NCI-H748 (cell line): ENCODE measurements at regions not wholly inside any gene's neighbourhood (a gene's known extent, or its start where the extent isn't known, plus 50 kb on each side); places are given as distances from the start of the nearest gene placed in this dataset.
"Not testable (repeated sequence)": the region's sequence is repeated elsewhere in the genome, so short reads cannot be mapped to it uniquely, and the experiment has no call there.

Source experiments
- DNase-seq: peaks from one replicate; lab custom pipeline; 2025; ENCODE audit not compliant: unreplicated experiment; lab: John Stamatoyannopoulos, UW

- no peak for DNase-seq
Observed at GRCh38 chr9:86580688-86581087, 226.5 kb upstream of the TUT7 start.

- no peak for DNase-seq
Observed at GRCh38 chr9:86578722-86579121, 224.5 kb upstream of the TUT7 start.

GRCh38 chr9:86577420-86578333 lies 223.5 kb upstream of the TUT7 start:
- DNase-seq = no peak

GRCh38 chr9:86575825-86576525 lies 221.8 kb upstream of the TUT7 start:
- DNase-seq = no peak

DNA sequence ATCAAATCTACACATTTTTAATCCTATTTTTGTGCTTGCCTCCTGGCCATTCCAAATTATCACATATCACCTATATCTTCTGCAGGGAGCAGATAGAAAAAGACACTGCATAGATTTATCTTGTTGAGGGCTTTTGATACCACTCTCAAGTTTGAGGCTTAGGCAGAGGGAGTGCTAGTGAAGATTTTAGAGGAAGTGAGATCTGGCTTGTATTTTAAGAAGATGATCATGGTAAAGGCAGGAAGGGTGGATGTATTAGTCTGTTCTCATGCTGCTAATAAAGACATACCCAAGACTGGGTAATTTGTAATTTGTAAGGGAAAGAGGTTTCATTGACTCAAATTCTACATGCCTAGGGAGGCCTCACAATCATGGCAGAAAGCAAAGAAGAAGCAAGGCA lies 220.9 kb upstream of the TUT7 start:
- DNase-seq = no peak

DNA sequence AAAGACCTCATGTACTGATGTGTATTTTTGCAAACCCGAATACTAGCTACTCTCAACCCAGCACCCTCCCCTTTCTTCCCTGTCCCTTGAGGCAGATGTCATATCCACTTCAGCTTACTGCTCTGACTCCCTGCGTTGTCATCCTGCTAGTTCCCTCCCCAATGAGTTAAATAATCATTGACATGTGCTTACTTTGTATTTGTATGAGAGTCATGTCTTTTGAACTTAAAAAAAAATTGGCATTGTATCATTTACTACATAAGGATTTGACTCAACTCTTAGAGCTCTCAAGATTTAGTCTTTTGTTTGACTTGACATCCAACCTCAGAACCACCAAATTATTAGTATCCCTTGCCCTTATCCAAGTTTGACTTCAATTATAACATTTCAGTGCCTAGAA lies 219.7 kb upstream of the TUT7 start:
- no peak for DNase-seq

- DNase-seq = no peak
Observed at GRCh38 chr9:86572904-86573303, 218.7 kb upstream of the TUT7 start.

DNA sequence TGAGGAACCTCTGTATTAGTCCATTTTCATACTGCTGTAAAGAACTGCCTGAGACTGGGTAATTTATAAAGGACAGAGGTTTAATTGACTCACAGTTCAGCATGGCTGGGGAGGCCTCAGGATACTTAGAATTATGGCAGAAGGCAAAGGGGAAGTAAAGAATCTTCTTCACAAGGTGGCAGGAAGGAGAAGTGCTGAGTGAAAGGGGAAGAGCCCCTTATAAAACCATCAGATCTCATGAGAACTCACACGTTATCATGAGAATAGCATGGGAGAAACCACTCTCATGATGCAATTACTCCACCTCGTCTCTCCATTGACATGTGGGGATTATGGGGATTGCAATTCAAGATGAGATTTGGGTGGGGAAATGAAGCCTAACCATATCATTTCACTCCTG lies 211.4 kb upstream of the TUT7 start:
- DNase-seq = not testable (repeated sequence)

- no peak for DNase-seq
Observed at GRCh38 chr9:86563936-86564335, 209.7 kb upstream of the TUT7 start.

DNA sequence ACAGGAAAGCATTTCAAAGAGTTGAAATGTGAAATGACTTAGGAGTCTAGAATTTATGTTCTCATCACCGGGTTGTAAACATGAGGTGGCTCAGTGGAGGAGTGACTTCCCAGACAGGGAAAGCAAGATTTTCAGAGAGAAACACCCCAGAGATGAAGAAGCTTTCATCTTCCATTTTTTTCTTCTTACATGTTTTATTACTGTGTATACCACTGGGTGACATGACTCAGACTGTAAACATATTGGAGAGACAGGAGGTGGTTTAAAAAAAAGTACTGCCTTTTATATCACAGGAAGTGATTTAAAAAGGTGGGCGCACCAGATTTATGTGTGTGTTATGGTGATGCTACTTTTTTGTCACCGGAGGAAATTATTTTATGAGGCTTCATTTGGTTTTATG lies 209.1 kb upstream of the TUT7 start:
- no peak for DNase-seq

- no peak for DNase-seq
Observed at GRCh38 chr9:86562691-86563090, 208.5 kb upstream of the TUT7 start.

- no peak for DNase-seq
Observed at GRCh38 chr9:86557918-86558317, 203.7 kb upstream of the TUT7 start.

GRCh38 chr9:86557063-86557766 lies 203.0 kb upstream of the TUT7 start:
- no peak for DNase-seq

DNA sequence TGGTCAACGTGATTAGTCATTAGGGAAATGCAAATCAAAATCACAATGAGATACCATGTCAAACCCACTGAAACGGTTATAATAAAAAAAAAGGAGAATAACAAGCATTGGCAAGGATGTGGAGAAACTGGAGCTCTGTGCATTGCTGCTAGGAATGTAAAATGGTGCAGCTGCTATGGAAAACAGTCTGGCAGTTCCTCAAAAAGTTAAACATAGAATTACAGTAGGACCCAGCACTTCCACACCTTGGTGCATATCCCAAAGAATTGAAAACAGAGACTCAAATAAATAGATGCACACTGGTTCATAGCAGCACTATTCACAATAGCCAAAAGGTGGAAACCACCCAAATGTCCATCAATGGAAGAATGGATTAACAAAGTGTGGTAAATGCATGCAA lies 201.5 kb upstream of the TUT7 start:
- DNase-seq = no peak

GRCh38 chr9:86550401-86550800 lies 196.2 kb upstream of the TUT7 start:
- DNase-seq = no peak

GRCh38 chr9:86549920-86550319 lies 195.7 kb upstream of the TUT7 start:
- no peak for DNase-seq

DNA sequence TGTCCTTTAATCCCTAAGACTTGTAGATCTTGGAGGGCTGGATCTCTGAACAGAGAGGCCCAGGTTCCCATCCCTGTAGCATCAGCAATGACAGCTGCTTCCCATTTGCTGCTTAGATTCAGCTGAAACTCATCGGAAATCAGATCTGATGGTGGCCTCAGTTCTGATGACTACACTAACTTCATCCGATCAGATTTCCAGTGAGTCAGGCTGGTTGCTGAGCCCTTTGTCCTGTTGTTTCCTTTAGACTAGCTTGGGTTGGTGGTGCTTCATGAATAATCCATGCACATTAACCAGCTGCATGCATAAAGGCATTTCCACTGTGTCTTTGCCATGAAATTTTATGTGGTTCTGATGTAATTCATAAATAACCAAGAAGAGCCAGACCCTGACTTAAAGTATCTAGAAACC lies 195.2 kb upstream of the TUT7 start:
- no peak for DNase-seq

DNA sequence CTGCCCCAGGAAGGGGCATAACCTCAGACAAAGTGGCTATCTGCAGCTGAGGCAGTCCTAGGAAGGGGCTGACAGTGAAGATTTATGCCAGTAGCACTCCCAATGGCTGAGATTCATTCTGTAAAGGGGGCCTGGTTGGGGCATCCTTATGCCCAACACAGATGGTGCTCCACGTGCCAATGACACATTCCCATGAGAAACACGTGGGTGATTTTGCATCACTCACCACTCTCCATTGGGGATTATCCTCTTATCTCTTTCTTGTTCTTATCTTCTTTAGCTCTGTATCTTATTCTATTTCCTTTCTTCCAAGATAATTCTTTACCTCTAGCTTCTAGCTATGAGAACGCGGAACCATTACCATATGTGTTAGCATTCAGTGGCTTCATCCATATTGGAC lies 194.0 kb upstream of the TUT7 start:
- no peak for DNase-seq

GRCh38 chr9:86547571-86547970 lies 193.4 kb upstream of the TUT7 start:
- DNase-seq = no peak

DNA sequence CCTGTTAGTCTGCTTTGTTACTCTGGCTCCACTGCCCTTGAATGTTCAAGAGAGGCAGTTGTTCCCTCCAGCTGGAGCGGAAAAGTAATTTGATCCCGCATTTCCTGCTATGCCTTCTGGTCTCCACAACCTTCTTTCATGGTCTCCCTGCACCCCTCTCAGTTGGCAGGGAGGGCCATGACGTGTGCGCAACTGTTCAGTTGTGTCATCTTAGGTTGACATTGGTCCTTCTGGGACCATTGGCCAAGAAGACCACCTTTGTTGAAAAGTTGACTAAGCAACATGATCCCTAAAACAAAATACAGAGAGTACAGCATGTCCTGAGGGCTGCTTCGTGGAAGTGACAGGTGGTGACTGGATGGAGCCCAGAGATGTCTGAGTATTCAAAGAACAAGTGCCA lies 192.5 kb upstream of the TUT7 start:
- DNase-seq = peak; percentile 25

DNA sequence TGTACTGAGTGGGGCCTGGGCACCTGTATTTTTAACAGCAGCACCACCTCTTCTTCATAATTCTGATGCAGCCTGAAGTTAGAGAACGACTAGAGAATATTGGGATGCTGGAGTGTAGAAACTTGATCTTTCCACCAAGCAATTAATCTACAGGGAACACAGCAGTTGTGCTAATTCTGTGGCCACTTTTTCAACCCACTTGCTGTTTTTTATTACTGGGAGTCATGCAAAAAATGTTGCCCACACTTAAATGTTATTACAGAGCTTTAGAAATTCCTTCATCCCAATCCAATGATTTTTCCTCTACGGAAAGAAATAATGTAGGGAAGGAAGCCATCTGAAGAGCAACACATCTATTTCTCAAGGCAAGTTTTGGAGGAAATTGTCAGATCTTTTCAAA lies 190.9 kb upstream of the TUT7 start:
- no peak for DNase-seq
